K562 (cell line): ENCODE measurements at regions not wholly inside any gene's neighbourhood (a gene's known extent, or its start where the extent isn't known, plus 50 kb on each side); places are given as distances from the start of the nearest gene placed in this dataset.

Experiments
- DACH1 ChIP-seq: fragments of 450-650 bp; IDR thresholded peaks from 2 replicates; pipeline ENCODE4 v1.6.1; 2018; ENCODE audit not compliant: partially characterized antibody
- GABPB1 ChIP-seq: sonication (generic); formaldehyde crosslinking; IDR thresholded peaks from 2 replicates; pipeline ENCODE4 v1.8.0; 2022; ENCODE audit warnings: mild to moderate bottlenecking, missing genetic modification reagents
- KLF13 ChIP-seq: fragments of 450-650 bp; IDR thresholded peaks from 2 replicates; pipeline ENCODE4 v1.6.1; 2016; ENCODE audit warnings: missing genetic modification characterization, low read depth, mild to moderate bottlenecking, missing compliant biosample characterization, moderate library complexity, borderline replicate concordance
- KLF16 ChIP-seq: IDR thresholded peaks from 2 replicates; pipeline ENCODE4 v1.6.1; 2016; ENCODE audit warnings: antibody characterized with exemption
- MXI1 ChIP-seq: IDR thresholded peaks from 2 replicates; pipeline ENCODE4 v1.6.1; 2011; ENCODE audit warnings: low read depth, mild to moderate bottlenecking, improper control_type of control experiment, low read length
- NFIX ChIP-seq: fragments of 250-450 bp; sonication (Bioruptor Pico); IDR thresholded peaks from 2 replicates; pipeline ENCODE4 v1.4.0; 2020; ENCODE audit warnings: low read depth, mild to moderate bottlenecking, moderate library complexity
- POLR3A ChIP-seq: IDR thresholded peaks from 2 replicates; pipeline ENCODE4 v1.6.1; 2011; ENCODE audit warnings: borderline replicate concordance, mild to moderate bottlenecking, moderate library complexity; ENCODE audit not compliant: insufficient read length, insufficient read depth; ENCODE audit errors: extremely low read depth
- PTBP1 ChIP-seq: fragments of 200-400 bp; formaldehyde crosslinking; IDR thresholded peaks from 2 replicates; pipeline ENCODE4 v1.6.1; 2017; ENCODE audit warnings: low read depth, low read length
- PTRF ChIP-seq: fragments of 450-650 bp; IDR thresholded peaks from 2 replicates; pipeline ENCODE4 v1.6.1; 2016; ENCODE audit warnings: mild to moderate bottlenecking, missing genetic modification characterization, missing compliant biosample characterization
- RAD51 ChIP-seq: fragments of 450-650 bp; IDR thresholded peaks from 2 replicates; pipeline ENCODE4 v1.7.1; 2016; ENCODE audit warnings: low read depth, mild to moderate bottlenecking, borderline replicate concordance
- SIN3A ChIP-seq, 2 experiments: fragments of 150-350 bp in 1 of 2; IDR thresholded peaks; 2 replicates each; pipeline ENCODE4 v1.6.1; 2011 to 2016; ENCODE audit warnings: borderline replicate concordance in 2 of 2, low read depth in 2 of 2, low read length in 2 of 2, mild to moderate bottlenecking in 2 of 2, moderate library complexity in 2 of 2; ENCODE audit not compliant: control insufficient read depth in 1 of 2
- TRIM24 ChIP-seq, 2 experiments: fragments of 450-650 bp; IDR thresholded peaks; 2 replicates each; pipeline ENCODE4 v1.6.1; 2016
- ZNF589 ChIP-seq: fragments of 200-800 bp; sonication (Bioruptor generic); IDR thresholded peaks from 2 replicates; pipeline ENCODE4 v1.6.1; 2016; ENCODE audit warnings: low read depth, missing genetic modification characterization, missing compliant biosample characterization
- TF ChIP-seq, protein P1 (sequence below): fragments of 450-650 bp; formaldehyde crosslinking; IDR thresholded peaks from 2 replicates; pipeline ENCODE4 v1.4.0; 2020; ENCODE audit warnings: mild to moderate bottlenecking, mixed read lengths
- TF ChIP-seq, protein P2 (sequence below): fragments of 450-650 bp; IDR thresholded peaks from 2 replicates; pipeline ENCODE4 v1.6.1; 2018; ENCODE audit warnings: mild to moderate bottlenecking, low read depth; ENCODE audit not compliant: partially characterized antibody
- TF ChIP-seq, protein P3 (sequence below): IDR thresholded peaks from 3 replicates; pipeline ENCODE4 v1.6.1; 2011; ENCODE audit warnings: borderline replicate concordance, mild to moderate bottlenecking, moderate library complexity; ENCODE audit not compliant: insufficient read length; ENCODE audit errors: extremely low read depth
- TF ChIP-seq, protein P4 (sequence below): fragments of 250-450 bp; sonication (Bioruptor Pico); IDR thresholded peaks from 2 replicates; pipeline ENCODE4 v1.8.0; 2021; ENCODE audit warnings: moderate library complexity, mild to moderate bottlenecking, inconsistent platforms
- TF ChIP-seq, protein P5 (sequence below): fragments of 250-450 bp; sonication (Bioruptor Pico); IDR thresholded peaks from 2 replicates; pipeline ENCODE4 v1.4.0; 2020; ENCODE audit warnings: mild to moderate bottlenecking
- TF ChIP-seq, protein P6 (sequence below): sonication (generic); formaldehyde crosslinking; IDR thresholded peaks from 2 replicates; pipeline ENCODE4 v1.8.1; 2022; ENCODE audit warnings: missing genetic modification reagents

DNA sequence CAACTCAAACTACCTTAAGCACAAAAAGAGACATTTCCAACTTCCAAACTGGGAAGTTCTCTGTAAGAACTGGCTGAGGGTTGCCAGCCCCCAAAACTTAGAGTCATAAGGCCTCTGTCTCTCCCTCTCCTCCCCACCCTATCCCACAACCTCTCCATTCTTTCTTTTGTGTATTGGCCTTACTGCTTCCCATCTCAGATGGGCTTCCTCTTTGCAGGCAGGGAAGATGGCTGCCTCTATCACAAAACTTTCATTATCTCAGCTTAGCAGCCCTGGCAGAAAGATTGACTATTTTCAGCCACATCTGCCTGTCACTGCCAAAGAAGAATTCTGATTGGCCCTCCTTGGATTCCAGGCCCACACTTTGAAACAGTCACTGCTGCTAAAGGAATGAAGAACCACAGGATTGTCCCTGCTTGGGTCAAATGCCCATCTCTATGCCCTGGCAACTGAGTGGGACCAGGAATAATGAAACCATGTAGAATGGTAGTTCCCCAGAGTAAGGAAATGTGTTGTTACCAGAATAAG is 58.0 kb upstream of the PRKAR2B start (continued):
- TF ChIP-seq SIN3A (IDR thresholded peaks at IDR 0.05; ENCODE audit: borderline replicate concordance in 2 of 2, control insufficient read depth in 1 of 2, low read depth in 2 of 2, low read length in 2 of 2) (no peak), NFIX (CRISPR knock-in tag) (no peak), GABPB1 (CRISPR knock-in tag) (no peak; the same call in 1 of the 2 replicates), ZNF589 (no peak), POLR3A (no peak), KLF16 (peak; percentile 64; the same call in 1 of the 2 replicates), RAD51 (no peak), PTRF (no peak), PTBP1 (no peak), DACH1 (no peak), KLF13 (tag) (no peak; the same call in 1 of the 2 replicates), MXI1 (no peak), TRIM24 (IDR thresholded peaks at IDR 0.05) (peak; percentile 43 to 46; a peak in 3 of 4 replicates)
- TF ChIP-seq, protein P1, sequence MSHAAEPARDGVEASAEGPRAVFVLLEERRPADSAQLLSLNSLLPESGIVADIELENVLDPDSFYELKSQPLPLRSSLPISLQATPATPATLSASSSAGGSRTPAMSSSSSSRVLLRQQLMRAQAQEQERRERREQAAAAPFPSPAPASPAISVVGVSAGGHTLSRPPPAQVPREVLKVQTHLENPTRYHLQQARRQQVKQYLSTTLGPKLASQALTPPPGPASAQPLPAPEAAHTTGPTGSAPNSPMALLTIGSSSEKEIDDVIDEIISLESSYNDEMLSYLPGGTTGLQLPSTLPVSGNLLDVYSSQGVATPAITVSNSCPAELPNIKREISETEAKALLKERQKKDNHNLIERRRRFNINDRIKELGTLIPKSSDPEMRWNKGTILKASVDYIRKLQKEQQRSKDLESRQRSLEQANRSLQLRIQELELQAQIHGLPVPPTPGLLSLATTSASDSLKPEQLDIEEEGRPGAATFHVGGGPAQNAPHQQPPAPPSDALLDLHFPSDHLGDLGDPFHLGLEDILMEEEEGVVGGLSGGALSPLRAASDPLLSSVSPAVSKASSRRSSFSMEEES (CRISPR knock-in tag): no peak
- TF ChIP-seq, protein P2, sequence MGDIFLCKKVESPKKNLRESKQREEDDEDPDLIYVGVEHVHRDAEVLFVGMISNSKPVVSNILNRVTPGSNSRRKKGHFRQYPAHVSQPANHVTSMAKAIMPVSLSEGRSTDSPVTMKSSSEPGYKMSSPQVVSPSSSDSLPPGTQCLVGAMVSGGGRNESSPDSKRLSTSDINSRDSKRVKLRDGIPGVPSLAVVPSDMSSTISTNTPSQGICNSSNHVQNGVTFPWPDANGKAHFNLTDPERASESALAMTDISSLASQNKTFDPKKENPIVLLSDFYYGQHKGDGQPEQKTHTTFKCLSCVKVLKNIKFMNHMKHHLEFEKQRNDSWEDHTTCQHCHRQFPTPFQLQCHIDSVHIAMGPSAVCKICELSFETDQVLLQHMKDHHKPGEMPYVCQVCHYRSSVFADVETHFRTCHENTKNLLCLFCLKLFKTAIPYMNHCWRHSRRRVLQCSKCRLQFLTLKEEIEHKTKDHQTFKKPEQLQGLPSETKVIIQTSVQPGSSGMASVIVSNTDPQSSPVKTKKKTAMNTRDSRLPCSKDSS: no peak
- TF ChIP-seq, protein P3, sequence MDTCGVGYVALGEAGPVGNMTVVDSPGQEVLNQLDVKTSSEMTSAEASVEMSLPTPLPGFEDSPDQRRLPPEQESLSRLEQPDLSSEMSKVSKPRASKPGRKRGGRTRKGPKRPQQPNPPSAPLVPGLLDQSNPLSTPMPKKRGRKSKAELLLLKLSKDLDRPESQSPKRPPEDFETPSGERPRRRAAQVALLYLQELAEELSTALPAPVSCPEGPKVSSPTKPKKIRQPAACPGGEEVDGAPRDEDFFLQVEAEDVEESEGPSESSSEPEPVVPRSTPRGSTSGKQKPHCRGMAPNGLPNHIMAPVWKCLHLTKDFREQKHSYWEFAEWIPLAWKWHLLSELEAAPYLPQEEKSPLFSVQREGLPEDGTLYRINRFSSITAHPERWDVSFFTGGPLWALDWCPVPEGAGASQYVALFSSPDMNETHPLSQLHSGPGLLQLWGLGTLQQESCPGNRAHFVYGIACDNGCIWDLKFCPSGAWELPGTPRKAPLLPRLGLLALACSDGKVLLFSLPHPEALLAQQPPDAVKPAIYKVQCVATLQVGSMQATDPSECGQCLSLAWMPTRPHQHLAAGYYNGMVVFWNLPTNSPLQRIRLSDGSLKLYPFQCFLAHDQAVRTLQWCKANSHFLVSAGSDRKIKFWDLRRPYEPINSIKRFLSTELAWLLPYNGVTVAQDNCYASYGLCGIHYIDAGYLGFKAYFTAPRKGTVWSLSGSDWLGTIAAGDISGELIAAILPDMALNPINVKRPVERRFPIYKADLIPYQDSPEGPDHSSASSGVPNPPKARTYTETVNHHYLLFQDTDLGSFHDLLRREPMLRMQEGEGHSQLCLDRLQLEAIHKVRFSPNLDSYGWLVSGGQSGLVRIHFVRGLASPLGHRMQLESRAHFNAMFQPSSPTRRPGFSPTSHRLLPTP: no peak
- TF ChIP-seq, protein P4, sequence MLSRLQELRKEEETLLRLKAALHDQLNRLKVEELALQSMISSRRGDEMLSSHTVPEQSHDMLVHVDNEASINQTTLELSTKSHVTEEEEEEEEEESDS (CRISPR knock-in tag): no peak
- TF ChIP-seq, protein P5, sequence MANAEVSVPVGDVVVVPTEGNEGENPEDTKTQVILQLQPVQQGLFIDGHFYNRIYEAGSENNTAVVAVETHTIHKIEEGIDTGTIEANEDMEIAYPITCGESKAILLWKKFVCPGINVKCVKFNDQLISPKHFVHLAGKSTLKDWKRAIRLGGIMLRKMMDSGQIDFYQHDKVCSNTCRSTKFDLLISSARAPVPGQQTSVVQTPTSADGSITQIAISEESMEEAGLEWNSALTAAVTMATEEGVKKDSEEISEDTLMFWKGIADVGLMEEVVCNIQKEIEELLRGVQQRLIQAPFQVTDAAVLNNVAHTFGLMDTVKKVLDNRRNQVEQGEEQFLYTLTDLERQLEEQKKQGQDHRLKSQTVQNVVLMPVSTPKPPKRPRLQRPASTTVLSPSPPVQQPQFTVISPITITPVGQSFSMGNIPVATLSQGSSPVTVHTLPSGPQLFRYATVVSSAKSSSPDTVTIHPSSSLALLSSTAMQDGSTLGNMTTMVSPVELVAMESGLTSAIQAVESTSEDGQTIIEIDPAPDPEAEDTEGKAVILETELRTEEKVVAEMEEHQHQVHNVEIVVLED: no peak
- TF ChIP-seq, protein P6, sequence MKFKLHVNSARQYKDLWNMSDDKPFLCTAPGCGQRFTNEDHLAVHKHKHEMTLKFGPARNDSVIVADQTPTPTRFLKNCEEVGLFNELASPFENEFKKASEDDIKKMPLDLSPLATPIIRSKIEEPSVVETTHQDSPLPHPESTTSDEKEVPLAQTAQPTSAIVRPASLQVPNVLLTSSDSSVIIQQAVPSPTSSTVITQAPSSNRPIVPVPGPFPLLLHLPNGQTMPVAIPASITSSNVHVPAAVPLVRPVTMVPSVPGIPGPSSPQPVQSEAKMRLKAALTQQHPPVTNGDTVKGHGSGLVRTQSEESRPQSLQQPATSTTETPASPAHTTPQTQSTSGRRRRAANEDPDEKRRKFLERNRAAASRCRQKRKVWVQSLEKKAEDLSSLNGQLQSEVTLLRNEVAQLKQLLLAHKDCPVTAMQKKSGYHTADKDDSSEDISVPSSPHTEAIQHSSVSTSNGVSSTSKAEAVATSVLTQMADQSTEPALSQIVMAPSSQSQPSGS (CRISPR knock-in tag): no peak
